HG02571 (cell line): ENCODE measurements at regions not wholly inside any gene's neighbourhood (a gene's known extent, or its start where the extent isn't known, plus 50 kb on each side); places are given as distances from the start of the nearest gene placed in this dataset.
"Not testable (repeated sequence)": the region's sequence is repeated elsewhere in the genome, so short reads cannot be mapped to it uniquely, and the experiment has no call there.

Experiments used
- ATAC-seq: cut with Tn5 transposase; IDR thresholded peaks from one replicate; pipeline ENCODE4 v1.9.1; 2021; ENCODE audit warnings: mild to moderate bottlenecking, moderate library complexity; ENCODE audit not compliant: unreplicated experiment

DNA sequence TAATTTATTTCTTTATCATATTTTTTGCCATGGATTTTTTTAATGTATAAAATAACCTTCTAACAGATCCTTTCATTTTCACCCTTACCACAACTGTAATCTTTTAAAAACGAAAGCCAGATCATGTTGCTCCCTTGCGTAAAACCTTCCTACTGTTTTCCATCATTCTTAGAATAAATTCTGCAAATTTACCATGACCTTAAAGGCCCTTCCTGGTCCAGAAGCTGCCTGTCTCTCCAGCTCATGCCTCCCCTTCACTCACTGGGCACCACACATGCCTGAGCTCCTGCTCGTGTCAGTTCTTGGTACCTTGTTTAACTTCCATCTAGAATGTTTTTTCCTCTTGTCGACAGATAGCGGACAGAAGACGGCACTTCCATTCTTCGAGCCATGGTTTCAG, 245.0 kb upstream of the CDH5 start:
- ATAC-seq: no peak

- no peak for ATAC-seq
Observed at GRCh38 chr16:66120656-66121055, 245.8 kb upstream of the CDH5 start.

DNA sequence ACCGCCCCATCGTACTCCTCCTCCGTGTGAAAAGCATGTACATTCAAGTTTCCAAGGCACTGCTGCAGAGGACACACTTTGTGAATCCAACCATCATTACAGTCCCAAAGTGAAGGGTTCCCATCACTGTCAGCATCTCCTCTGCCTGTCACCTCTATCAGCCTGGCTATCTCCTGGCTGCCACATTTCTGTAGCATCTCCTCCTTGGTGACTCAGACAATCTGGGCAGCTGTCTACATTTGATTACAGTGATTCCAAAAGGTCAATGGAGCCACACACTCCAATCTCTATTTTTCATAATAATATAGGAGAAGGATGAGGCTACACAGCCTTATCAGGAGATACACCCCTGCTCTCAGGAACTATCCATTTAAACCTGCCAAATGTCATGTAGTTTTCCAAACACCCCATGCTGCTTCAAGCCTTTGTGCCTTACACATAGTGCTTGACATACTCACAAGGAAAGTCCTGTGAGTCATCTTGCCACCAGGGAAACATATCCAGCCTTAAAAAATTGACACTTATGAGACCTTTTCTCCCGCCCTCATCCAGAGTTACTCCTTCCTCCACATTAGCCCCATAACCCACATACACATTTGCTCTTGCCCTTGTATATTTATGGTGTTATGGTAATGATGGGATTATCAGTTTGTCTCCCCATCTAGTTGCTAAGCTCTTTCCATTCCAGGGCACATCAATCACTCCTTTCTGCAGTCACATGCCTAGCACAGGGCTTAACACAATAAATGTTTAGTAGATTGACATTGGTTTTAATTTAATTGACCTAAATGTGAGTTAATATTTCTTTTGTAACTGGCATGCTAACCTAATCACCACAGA, 250.1 kb upstream of the CDH5 start:
- ATAC-seq: no peak

DNA sequence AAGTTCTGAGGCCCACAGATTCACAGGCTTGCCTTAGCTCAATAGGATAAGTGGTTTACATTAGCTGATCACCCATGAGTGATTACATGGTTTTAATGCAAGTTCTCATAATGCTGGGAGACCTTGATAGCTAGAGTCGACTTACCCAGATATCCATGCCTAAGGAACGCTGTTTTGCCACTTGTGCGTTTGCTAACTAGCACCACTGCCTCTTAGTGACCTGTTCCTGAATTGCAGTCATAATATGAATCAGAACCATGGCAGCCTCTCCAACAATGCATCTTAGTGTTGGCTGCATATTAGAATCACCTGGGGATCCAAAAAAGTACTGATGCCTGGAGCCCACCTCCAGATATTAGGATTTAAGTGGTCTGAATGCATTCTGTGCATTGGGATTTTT, 251.1 kb upstream of the CDH5 start:
- ATAC-seq: no peak

GRCh38 chr16:66113223-66113622, 253.3 kb upstream of the CDH5 start:
- no peak for ATAC-seq

DNA sequence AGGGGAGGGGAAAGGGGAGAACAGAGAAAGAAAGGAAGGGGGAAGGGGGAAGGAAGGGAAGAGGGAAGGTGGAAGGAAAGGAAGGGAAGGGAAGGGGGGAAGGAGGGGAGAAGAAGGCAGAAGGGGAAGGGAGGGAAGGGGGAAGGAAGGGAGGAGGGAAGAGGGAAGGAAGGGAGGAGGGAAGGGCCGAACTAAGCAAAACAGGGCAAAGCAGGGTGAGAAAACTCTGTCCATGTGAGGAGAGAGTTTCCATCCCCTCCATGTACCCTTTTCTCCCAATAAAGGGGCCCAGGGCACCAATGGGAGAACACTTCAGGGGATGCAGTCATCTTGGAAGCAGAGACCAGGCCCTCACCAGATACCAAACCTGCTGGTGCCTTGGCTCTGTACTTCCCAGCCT, 256.8 kb upstream of the CDH5 start:
- ATAC-seq: no peak

- ATAC-seq: no peak
Observed at GRCh38 chr16:66107661-66108060, 258.8 kb upstream of the CDH5 start.

DNA sequence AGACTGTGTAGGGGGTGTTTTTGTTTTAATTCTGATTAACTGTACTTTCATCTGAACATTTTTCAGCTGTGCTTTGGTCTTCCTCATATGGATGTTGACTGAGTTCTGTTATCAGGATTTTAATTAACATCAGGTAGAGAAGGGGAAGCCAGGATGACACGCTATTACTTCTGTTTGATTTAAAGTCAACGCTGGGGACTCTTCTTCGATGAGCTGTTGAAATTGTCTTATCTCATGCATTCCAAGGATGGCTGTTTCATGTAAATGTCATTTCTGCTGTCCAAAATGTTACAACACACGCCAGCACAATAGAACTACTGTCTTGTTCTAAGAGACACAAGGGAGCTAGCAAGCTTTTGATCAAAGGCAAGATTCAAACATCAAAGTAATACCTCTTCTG, 263.3 kb upstream of the CDH5 start:
- no peak for ATAC-seq

DNA sequence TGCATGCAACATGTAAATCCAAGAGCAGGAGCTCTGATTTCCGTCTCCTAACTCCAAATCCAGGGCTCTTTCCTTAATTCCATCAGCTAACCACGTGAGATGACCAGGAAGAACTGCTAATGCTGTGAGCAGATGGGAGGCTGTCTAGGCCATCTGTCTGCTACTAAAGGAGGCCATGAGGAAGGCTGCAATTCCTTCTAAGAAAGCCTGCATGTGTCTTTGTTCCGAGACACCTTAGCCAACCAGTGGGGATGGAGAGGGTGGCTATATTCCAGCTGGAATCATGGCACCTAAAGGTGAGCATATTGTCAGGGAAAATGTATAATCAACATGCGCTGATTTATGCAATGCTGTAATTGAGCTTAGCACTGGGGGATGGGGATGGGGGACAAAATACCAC, 267.2 kb upstream of the CDH5 start:
- ATAC-seq: no peak

GRCh38 chr16:66097751-66098150, 268.7 kb upstream of the CDH5 start:
- ATAC-seq: no peak

GRCh38 chr16:66095676-66096075, 270.8 kb upstream of the CDH5 start:
- no peak for ATAC-seq

DNA sequence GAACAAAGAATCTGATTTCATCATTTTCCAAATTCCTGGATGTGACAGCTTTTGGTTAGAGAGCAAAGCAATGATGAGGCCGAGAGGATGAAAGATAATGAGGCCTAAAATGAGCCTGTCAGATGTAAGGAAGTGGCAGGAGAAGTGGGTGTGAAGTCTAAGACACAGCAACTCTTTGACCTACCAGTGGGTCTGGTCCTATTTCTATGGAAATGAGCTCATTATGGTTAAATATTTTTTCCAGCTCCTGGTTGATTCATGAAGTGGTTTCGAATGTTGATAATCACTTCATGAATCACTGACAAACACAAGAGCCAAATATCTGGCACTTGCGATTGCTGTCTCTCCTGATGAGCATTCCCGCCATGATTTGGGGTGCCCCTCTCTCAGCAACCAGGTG, 273.3 kb upstream of the CDH5 start:
- no peak for ATAC-seq

- ATAC-seq: no peak
Observed at GRCh38 chr16:66091471-66091891, 275.0 kb upstream of the CDH5 start.

DNA sequence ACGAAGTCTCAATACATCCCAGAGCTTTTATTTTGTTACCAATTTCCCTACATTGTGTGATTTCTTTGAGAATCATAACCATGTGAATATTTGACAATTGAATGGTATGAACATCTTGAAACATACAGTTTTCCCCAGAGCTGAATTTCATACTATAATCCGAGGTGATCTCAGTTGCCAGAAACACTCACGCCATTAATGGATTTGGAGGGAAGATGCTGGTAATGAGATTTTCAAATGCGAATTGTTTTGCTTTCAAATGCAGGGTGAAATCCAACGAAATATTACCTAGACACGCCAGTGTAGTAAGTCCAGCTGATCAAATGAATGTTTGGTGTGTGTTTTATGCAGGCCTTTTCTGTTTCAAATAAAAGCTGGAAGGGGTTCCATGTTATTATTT, 277.8 kb upstream of the CDH5 start:
- ATAC-seq: no peak

DNA sequence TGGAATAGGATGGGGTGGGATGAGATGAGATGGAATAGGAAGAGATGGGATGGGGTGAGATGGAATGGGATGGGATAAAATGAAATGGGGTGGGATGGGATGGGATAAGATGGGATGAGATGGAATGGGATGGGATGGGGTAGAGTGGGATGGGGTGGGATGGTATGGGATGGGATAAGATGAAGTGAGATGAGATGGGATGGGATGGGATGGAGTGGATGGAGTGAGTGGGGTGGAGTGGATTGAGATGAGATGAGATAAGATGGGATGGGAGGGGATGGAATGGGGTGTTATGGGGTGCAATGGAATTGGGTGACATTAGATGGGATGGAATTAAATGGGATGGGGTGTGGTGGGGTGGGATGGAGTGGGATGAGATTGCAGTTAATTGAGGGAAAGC, 279.2 kb upstream of the CDH5 start:
- ATAC-seq: no peak

GRCh38 chr16:66085651-66086050, 280.8 kb upstream of the CDH5 start:
- no peak for ATAC-seq

DNA sequence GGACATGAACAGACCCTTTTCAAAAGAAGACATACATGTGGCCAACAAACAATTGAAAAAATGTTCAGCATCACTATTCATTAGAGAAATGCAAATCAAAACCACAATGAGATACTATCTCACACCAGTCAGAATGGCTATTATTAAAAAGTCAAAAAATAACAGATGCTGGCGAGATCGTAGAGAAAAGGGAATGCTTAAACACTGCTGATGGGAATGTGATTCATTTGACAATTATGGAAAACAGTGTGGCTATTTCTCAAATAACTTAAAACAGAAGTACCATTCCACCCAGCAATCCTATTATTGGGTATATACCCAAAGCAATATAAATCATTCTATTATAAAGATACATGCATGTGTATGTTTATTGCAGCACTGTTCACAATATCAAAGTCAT, 281.8 kb upstream of the CDH5 start:
- not testable (repeated sequence) for ATAC-seq

DNA sequence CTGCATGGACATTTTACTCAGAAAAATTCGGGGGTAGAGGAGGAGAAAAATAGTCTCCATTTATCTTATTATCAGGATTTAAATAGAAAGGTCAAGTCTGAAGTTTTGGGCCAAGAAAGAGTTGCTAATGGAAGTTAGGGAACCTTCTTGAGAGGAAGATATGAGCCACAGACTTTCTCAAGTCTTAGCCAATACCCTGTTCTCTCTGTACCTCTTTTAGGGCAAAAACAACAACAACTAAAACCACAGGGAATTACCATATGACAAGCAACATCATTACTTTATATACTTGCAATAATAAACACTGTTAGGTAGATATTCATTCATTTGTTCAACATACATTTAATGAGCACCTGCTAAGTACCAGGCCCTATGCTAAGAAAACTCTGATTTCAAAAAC, 282.2 kb upstream of the CDH5 start:
- ATAC-seq: no peak

GRCh38 chr16:66083171-66083570, 283.3 kb upstream of the CDH5 start:
- no peak for ATAC-seq

DNA sequence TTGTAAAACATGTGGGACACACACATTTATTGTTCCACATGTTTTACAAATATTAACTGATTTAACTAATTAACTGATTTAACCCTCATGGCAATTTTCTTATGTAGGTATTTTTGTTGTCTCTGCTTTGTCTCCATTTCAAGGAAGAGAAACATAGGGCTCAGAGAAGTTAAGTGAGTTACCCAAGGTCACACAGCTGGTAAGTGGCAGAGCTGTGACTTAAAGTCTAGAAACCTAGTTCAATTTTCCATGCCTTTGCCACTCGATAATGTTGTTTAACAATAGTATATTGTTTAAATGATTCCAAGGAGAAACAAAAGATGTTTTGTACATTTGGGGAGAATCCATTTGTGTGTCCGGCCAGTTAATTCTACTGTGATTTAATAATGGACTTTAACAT, 284.1 kb upstream of the CDH5 start:
- no peak for ATAC-seq

- ATAC-seq: no peak
Observed at GRCh38 chr16:66081775-66082366, 284.6 kb upstream of the CDH5 start.

DNA sequence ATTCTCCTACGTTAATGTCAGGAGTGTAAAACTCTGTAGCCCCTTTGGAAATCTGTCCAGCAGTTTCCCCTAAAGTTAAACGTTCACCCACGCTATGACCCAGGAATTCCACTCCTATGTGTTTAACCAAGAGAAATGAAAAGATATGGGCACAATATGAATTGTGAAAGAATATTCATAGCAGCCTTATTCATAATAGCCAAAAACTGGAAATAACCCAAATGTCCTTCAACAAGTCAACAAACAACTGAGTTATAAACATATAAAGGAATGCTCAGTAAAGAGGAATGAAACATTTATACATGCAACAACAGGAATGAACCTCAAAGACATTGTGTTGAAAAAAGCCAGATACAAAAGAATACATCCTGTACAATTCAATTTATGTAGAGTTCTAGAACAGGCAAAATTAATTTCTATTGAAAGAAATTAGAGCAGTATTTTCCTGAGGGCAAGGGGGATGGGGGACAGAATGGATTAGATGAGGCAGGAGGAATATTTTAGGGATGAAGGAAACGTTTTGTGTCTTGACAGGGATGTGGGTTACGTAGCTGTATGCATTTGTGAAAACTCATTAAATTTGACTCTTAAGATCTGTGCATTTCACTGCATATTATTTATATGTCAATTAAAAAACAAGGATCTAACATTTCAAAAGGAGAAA, 286.7 kb upstream of the CDH5 start:
- no peak for ATAC-seq
